ENCODE measurements at regions not wholly inside any gene's neighbourhood (a gene's known extent, or its start where the extent isn't known, plus 50 kb on each side); places are given as distances from the start of the nearest gene placed in this dataset.

GRCh38 chr22:22125028-22125578, 119.5 kb upstream of the VPREB1 start:
- Histone ChIP-seq H2AFZ (ENCODE audit: low read length) (no peak overlapping the region), H2BK15ac (ENCODE audit: low read length) (no peak overlapping the region), H2AK5ac (ENCODE audit: low read depth, low read length) (no peak overlapping the region), H3K27me3 (replicated peaks in 1 of 4; ENCODE audit: control insufficient read depth in 3 of 4, extremely low read depth in 1 of 4, insufficient read depth in 3 of 4, low read length in 3 of 4) (peaks cover 24 to 80% (median 58%) of the 10 kb centered on the region in 4 experiments), H3K56ac (replicated peaks; ENCODE audit: insufficient read length, low read depth, low read length) (no peak overlapping the region), H2BK12ac (ENCODE audit: low read depth, low read length) (no peak overlapping the region), H3K23ac (ENCODE audit: insufficient read length) (no peak overlapping the region), H4K8ac (ENCODE audit: extremely low read depth, insufficient read depth, low read length) (peak overlapping the region; percentile 68), H3K27ac (ENCODE audit: low read depth, low read length) (no peak overlapping the region), H2BK5ac (ENCODE audit: low read depth, low read length) (no peak overlapping the region), H3K4me1 (replicated peaks in 1 of 4; ENCODE audit: control insufficient read depth in 3 of 4, insufficient read depth in 4 of 4, low read length in 3 of 4) (peaks cover 0 to 7% (median 4%) of the 10 kb centered on the region in 4 experiments; a peak in 2 of 7 replicates), H3K18ac (ENCODE audit: extremely low read depth, low read length) (no peak overlapping the region), H3K23me2 (ENCODE audit: low read depth, low read length) (no peaks in the 10 kb centered on the region; the same call in 1 of the 2 replicates), H2BK120ac (replicated peaks; ENCODE audit: low read depth, low read length) (no peak overlapping the region), H3K9ac (replicated peaks in 1 of 4; ENCODE audit: extremely low read depth in 1 of 4, low read depth in 3 of 4, low read length in 3 of 4) (no peak overlapping the region), H4K5ac (ENCODE audit: insufficient read length, low read depth, low read length) (no peak overlapping the region), H3K14ac (ENCODE audit: insufficient read length) (no peak overlapping the region), H3K4me2 (ENCODE audit: insufficient read depth in 1 of 2, low read depth in 2 of 2, low read length in 2 of 2) (no peak overlapping the region), H3K36me3 (ENCODE audit: control insufficient read depth in 2 of 4, insufficient read depth in 4 of 4, low read length in 3 of 4) (no peaks in the 10 kb centered on the region), H4K20me1 (replicated peaks in 1 of 2; ENCODE audit: control insufficient read depth in 1 of 2, insufficient read depth in 2 of 2, low read length in 2 of 2) (no peaks in the 10 kb centered on the region), H4K91ac (replicated peaks; ENCODE audit: insufficient read length, low read length) (no peak overlapping the region), H3K4me3 (ENCODE audit: extremely low read depth in 1 of 4, insufficient read depth in 2 of 4, low read depth in 3 of 4, low read length in 4 of 4) (no peak overlapping the region; a peak in 1 of 8 replicates), H2BK20ac (ENCODE audit: low read length) (no peak overlapping the region), H3K4ac (replicated peaks; ENCODE audit: insufficient read length, low read depth, low read length) (no peak overlapping the region), H3K79me2 (ENCODE audit: control insufficient read depth in 1 of 2, insufficient read depth in 2 of 2, low read length in 2 of 2) (no peaks in the 10 kb centered on the region), H3K9me3 (ENCODE audit: insufficient read depth in 2 of 2, low read depth in 1 of 2, low read length in 1 of 2) (peaks cover 0 to 2% of the 10 kb centered on the region in 2 experiments; a peak in 1 of 4 replicates), H3K79me1 (ENCODE audit: low read depth, low read length) (no peaks in the 10 kb centered on the region)
- CTCF ChIA-PET (ENCODE audit: partially characterized antibody) = interaction anchor here (0.6 to 1.6 kb wide), 6 partner anchors 11 to 944 kb away, joined by 3 to 5 read pairs (median 3); no protein-coding TSS in a partner anchor
- POLR2A ChIA-PET (ENCODE audit: partially characterized antibody) = no interaction called here
- 80% methylated on average over 12 of the region's 19 CpGs; no CpG with 5 or more reads in 1 of the 2 experiments for whole genome bisulfite sequencing, 2 experiments (ENCODE audit: extremely low coverage in 1 of 2, insufficient coverage in 1 of 2, insufficient read length in 1 of 2, insufficient replicate concordance in 2 of 2, low coverage in 1 of 2, low lambda C conversion rate in 2 of 2, missing lambda C conversion rate in 1 of 2)
- FAIRE-seq = no peak
- DNase-seq (ENCODE audit: low read depth in 1 of 2, low spot score in 2 of 2) = no peak
- no peak for TF ChIP-seq TAF7 (optimal IDR thresholded peaks at IDR 0.05; ENCODE audit: borderline replicate concordance, low read depth, low read length)
